Naive thymus-derived CD4-positive, alpha-beta T cell (primary cell): ENCODE measurements at regions not wholly inside any gene's neighbourhood (a gene's known extent, or its start where the extent isn't known, plus 50 kb on each side); places are given as distances from the start of the nearest gene placed in this dataset.
A peak's percentile ranks its signal among the peaks of the same experiment; 100 is the strongest.

Source experiments
- ATAC-seq: fragments of 150-1000 bp; cut with Tn5 transposase; 2 replicates; pipeline ENCODE4 v1.10.0; 2021; ENCODE audit warnings: mild to moderate bottlenecking, moderate library complexity
- CTCF ChIA-PET: fragments of 350-600 bp; sonication (Branson Sonifier 250); formaldehyde crosslinking; loops from one replicate; lab custom pipeline; 2021; ENCODE audit warnings: antibody characterized with exemption; lab: Charles Lee
- POLR2A ChIA-PET: fragments of 350-600 bp; sonication (Branson Sonifier 250); formaldehyde crosslinking; loops from one replicate; lab custom pipeline; 2021; ENCODE audit warnings: antibody characterized with exemption, inconsistent platforms; lab: Charles Lee
- DNase-seq, 9 donors: peaks; one replicate each; pipeline versions ENCODE4 v3.0.0 to v3.0.0-alpha.2; 2020 to 2022; ENCODE audit warnings: mixed read lengths in 1 of 9
- H3K27ac ChIP-seq: one replicate; pipeline ENCODE4 v1.7.0; 2013; ENCODE audit warnings: mild to moderate bottlenecking, low read depth, low read length, moderate library complexity
- H3K27me3 ChIP-seq, 2 donors: one replicate each; pipeline ENCODE4 v1.7.0; 2013; ENCODE audit warnings: low read length in 2 of 2, mild to moderate bottlenecking in 2 of 2, moderate library complexity in 2 of 2; ENCODE audit not compliant: control insufficient read depth in 2 of 2, insufficient read depth in 2 of 2
- H3K36me3 ChIP-seq, 3 experiments: 1 replicate in 2 of 3; 2 replicates in 1 of 3; pipeline ENCODE4 v1.7.0; 2013; ENCODE audit warnings: low read length in 3 of 3, mild to moderate bottlenecking in 3 of 3, moderate library complexity in 1 of 3; ENCODE audit not compliant: insufficient read depth in 3 of 3, control insufficient read depth in 2 of 3
- H3K4me1 ChIP-seq, 2 donors: one replicate each; pipeline ENCODE4 v1.7.0; 2013; ENCODE audit warnings: low read length in 2 of 2, mild to moderate bottlenecking in 2 of 2, moderate library complexity in 1 of 2; ENCODE audit not compliant: control insufficient read depth in 2 of 2, insufficient read depth in 2 of 2
- H3K4me3 ChIP-seq: 2 replicates; pipeline ENCODE4 v1.7.0; 2013; ENCODE audit warnings: mild to moderate bottlenecking, low read length
- H3K9me3 ChIP-seq, 3 experiments: 1 replicate in 2 of 3; 2 replicates in 1 of 3; pipeline ENCODE4 v1.7.0; 2013; ENCODE audit warnings: low read length in 3 of 3; ENCODE audit not compliant: control insufficient read depth in 2 of 3
- H3K27ac Mint-ChIP-seq, 9 donors: one replicate each; pipeline ENCODE4 v1.8.0; 2020 to 2022; ENCODE audit warnings: mixed read lengths in 9 of 9, mild to moderate bottlenecking in 8 of 9, moderate library complexity in 5 of 9, inconsistent platforms in 2 of 9
- H3K27me3 Mint-ChIP-seq, 5 donors: one replicate each; pipeline ENCODE4 v1.8.0; 2021 to 2022; ENCODE audit warnings: mixed read lengths in 5 of 5, mild to moderate bottlenecking in 1 of 5
- H3K36me3 Mint-ChIP-seq, 5 donors: one replicate each; pipeline ENCODE4 v1.8.0; 2020 to 2022; ENCODE audit warnings: mixed read lengths in 5 of 5, mild to moderate bottlenecking in 3 of 5, inconsistent platforms in 1 of 5
- H3K4me1 Mint-ChIP-seq, 7 donors: one replicate each; pipeline ENCODE4 v1.8.0; 2020 to 2022; ENCODE audit warnings: mixed read lengths in 7 of 7, mild to moderate bottlenecking in 3 of 7, inconsistent platforms in 1 of 7
- H3K4me3 Mint-ChIP-seq, 10 donors: one replicate each; pipeline ENCODE4 v1.8.0; 2020 to 2022; ENCODE audit warnings: mild to moderate bottlenecking in 10 of 10, mixed read lengths in 10 of 10, moderate library complexity in 6 of 10, inconsistent platforms in 2 of 10
- H3K9me3 Mint-ChIP-seq, 11 donors: one replicate each; pipeline ENCODE4 v1.8.0; 2020 to 2022; ENCODE audit warnings: mixed read lengths in 11 of 11, mild to moderate bottlenecking in 4 of 11, inconsistent platforms in 1 of 11, moderate library complexity in 1 of 11
- intact Hi-C, 2 donors: fragments of 100-400 bp; cut with micrococcal nuclease; formaldehyde crosslinking; loops; one replicate each; pipeline ENCODE4 v1.15.1; 2023

DNA sequence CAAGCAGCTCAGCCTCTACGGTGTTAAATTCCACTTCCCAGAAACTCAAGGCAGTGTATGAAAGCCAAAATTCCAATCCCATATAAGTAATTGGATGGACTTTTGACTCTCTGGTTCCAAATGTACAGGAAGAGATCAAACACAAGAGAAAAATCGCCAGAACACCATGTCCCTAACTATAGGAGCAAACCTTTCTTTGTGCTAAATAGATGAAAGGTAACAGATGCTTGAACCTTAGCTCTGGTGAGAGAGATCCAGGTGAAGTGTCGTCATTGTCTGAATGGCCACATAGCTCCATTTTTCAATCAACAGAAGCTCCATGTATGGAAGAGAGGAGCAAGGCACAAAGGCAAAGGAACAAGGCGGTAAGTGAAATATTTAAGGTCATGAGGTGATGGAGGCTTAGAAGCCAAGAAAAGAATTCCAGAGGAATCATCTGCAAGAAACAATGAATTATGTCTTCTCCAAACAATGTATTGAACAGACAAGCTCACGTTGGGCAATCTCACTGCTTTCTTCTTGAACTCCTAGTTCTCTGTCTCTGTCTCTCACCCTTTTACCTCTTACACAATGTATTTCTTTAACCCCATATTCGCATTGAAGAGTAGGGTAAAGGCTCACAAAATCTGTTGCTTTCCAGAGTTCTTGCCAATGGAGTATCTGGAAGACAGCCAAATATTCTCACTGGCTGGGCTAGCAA, 585.1 kb downstream of the GATA3 start:
- H3K27ac Mint-ChIP-seq = peak overlapping the region in 1 of 9 donors; percentile 26
- no peaks in the 10 kb centered on the region for H3K36me3 ChIP-seq
- ChIA-PET CTCF (no interaction called here), POLR2A (interaction anchor here (1.0 kb wide), 1 partner anchor 85 kb away, joined by 5 read pairs; no protein-coding TSS in a partner anchor)
- no peaks in the 10 kb centered on the region for H3K9me3 ChIP-seq
- H3K4me3 Mint-ChIP-seq = no peak overlapping the region
- ATAC-seq (no peak), DNase-seq (no peak)
- intact Hi-C loops = no loop called here
- no peak overlapping the region for H3K4me3 ChIP-seq
- H3K36me3 Mint-ChIP-seq = no peaks in the 10 kb centered on the region
- peaks cover 0 to 15% (median 10%) of the 10 kb centered on the region in 11 donors for H3K9me3 Mint-ChIP-seq
- no peak overlapping the region for H3K27ac ChIP-seq
- H3K27me3 Mint-ChIP-seq = peaks cover 0 to 10% (median 6%) of the 10 kb centered on the region in 5 donors
- no peaks in the 10 kb centered on the region for H3K27me3 ChIP-seq
- no peaks in the 10 kb centered on the region for H3K4me1 ChIP-seq
- peaks cover 0 to 2% (median 0%) of the 10 kb centered on the region in 7 donors for H3K4me1 Mint-ChIP-seq

DNA sequence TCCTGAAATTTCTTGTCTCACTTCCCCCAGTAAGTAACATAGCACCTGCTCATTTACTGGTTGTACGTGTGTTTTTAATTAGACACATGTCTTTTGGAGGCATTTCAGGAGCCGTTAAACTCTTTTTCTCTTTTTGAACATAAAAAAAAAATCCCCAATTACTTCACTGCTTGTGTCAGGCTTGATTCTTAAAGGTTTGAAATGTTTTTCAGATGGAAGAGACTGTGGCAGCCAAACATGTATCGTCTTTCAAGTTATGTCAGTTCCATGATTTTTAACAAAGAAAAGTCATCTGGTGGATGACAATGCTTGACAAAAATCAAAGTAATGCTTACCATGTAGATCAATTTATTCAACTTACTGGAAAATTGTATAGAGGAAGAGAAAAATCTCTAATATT, 585.8 kb downstream of the GATA3 start:
- no peaks in the 10 kb centered on the region for H3K27me3 ChIP-seq
- no peak overlapping the region for H3K27ac ChIP-seq
- DNase-seq (no peak), ATAC-seq (no peak)
- H3K36me3 ChIP-seq = no peaks in the 10 kb centered on the region
- peaks cover 0 to 15% (median 8%) of the 10 kb centered on the region in 11 donors for H3K9me3 Mint-ChIP-seq
- H3K27me3 Mint-ChIP-seq = peaks cover 0 to 6% (median 6%) of the 10 kb centered on the region in 5 donors
- CTCF ChIA-PET = no interaction called here
- no peak overlapping the region for H3K4me3 Mint-ChIP-seq
- H3K4me1 ChIP-seq = no peaks in the 10 kb centered on the region
- H3K4me1 Mint-ChIP-seq = peaks cover 0 to 2% (median 0%) of the 10 kb centered on the region in 7 donors
- POLR2A ChIA-PET = no interaction called here
- H3K36me3 Mint-ChIP-seq = no peaks in the 10 kb centered on the region
- H3K4me3 ChIP-seq = no peak overlapping the region
- no peak overlapping the region for H3K27ac Mint-ChIP-seq
- no peaks in the 10 kb centered on the region for H3K9me3 ChIP-seq
- intact Hi-C loops = no loop called here

DNA sequence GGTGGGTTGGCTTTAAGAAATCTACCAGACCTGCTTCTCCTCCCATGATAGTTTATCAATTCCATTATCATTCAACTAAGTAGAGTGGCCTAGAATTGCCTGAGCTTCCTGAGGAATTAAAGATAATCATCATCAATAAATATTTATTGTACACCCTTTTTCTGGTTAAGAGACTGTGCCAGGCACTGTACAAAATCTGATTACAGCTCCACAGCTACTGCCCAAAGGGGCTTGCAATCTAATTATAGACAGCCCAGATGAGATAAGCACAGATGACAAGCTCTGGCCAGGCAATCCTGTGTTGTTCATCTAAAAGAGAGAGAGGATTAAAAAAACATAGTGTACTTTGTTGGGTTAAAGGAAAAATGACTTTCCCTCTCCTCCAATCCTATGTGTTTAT, 586.4 kb downstream of the GATA3 start:
- Mint-ChIP-seq H3K27me3 (peaks cover 0 to 6% (median 4%) of the 10 kb centered on the region in 5 donors), H3K9me3 (peaks cover 0 to 15% (median 8%) of the 10 kb centered on the region in 11 donors), H3K27ac (no peak overlapping the region), H3K4me3 (no peak overlapping the region), H3K4me1 (peaks cover 0 to 2% (median 0%) of the 10 kb centered on the region in 7 donors), H3K36me3 (no peaks in the 10 kb centered on the region)
- CTCF ChIA-PET = no interaction called here
- ATAC-seq = no peak
- no peaks in the 10 kb centered on the region for H3K9me3 ChIP-seq
- no peak for DNase-seq
- H3K27ac ChIP-seq = no peak overlapping the region
- intact Hi-C loops = no loop called here
- H3K36me3 ChIP-seq = no peaks in the 10 kb centered on the region
- POLR2A ChIA-PET = no interaction called here
- H3K27me3 ChIP-seq = no peaks in the 10 kb centered on the region
- H3K4me1 ChIP-seq = no peaks in the 10 kb centered on the region
- H3K4me3 ChIP-seq = no peak overlapping the region

DNA sequence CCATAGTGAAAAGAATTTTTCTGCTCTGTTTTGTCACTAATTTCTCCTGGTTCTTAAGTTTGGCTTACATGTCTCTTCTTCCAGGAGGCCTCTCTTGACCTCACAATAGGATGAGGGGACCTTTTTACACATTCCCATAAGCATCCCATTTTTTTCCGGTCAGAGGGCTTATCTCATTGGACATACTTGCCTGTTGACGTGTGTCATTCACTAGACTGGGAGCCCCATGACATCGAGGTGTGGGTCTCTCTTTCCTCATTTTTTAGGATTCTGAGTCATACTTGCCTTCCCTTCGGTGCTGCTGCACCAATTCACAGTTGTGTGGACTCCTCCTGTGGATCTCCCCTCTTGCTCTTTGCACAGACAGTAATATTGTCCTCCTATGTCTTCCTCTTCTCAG, 601.8 kb downstream of the GATA3 start:
- CTCF ChIA-PET = no interaction called here

GRCh38 chr10:8659982-8660381, 605.5 kb downstream of the GATA3 start:
- H3K27ac Mint-ChIP-seq = no peak overlapping the region
- ChIA-PET POLR2A (no interaction called here), CTCF (no interaction called here)
- peaks cover 0 to 16% (median 4%) of the 10 kb centered on the region in 5 donors for H3K27me3 Mint-ChIP-seq
- DNase-seq (no peak), ATAC-seq (no peak)
- Histone ChIP-seq H3K27ac (no peak overlapping the region), H3K4me3 (no peak overlapping the region), H3K9me3 (no peaks in the 10 kb centered on the region), H3K4me1 (no peaks in the 10 kb centered on the region), H3K36me3 (no peaks in the 10 kb centered on the region), H3K27me3 (no peaks in the 10 kb centered on the region)
- H3K4me3 Mint-ChIP-seq = no peak overlapping the region
- peaks cover 0 to 3% (median 0%) of the 10 kb centered on the region in 11 donors for H3K9me3 Mint-ChIP-seq
- intact Hi-C loops = no loop called here
- no peaks in the 10 kb centered on the region for H3K36me3 Mint-ChIP-seq
- no peaks in the 10 kb centered on the region for H3K4me1 Mint-ChIP-seq

More for the DNA sequence above, 601.8 kb downstream of the GATA3 start:
- Mint-ChIP-seq H3K4me1 (no peaks in the 10 kb centered on the region), H3K27me3 (peaks cover 0 to 19% (median 4%) of the 10 kb centered on the region in 5 donors), H3K36me3 (no peaks in the 10 kb centered on the region), H3K9me3 (peaks cover 0 to 4% (median 0%) of the 10 kb centered on the region in 11 donors), H3K4me3 (no peak overlapping the region), H3K27ac (no peak overlapping the region)
- POLR2A ChIA-PET = no interaction called here
- no peaks in the 10 kb centered on the region for H3K27me3 ChIP-seq
- H3K4me1 ChIP-seq = no peaks in the 10 kb centered on the region
- H3K4me3 ChIP-seq = no peak overlapping the region
- no peak for ATAC-seq
- no peaks in the 10 kb centered on the region for H3K9me3 ChIP-seq
- intact Hi-C loops = no loop called here
- no peaks in the 10 kb centered on the region for H3K36me3 ChIP-seq
- no peak overlapping the region for H3K27ac ChIP-seq
- DNase-seq = no peak

GRCh38 chr10:8661886-8662285, 607.4 kb downstream of the GATA3 start:
- no peaks in the 10 kb centered on the region for H3K36me3 Mint-ChIP-seq
- DNase-seq (no peak), ATAC-seq (no peak)
- Histone ChIP-seq H3K9me3 (no peaks in the 10 kb centered on the region), H3K4me3 (no peak overlapping the region), H3K27me3 (no peaks in the 10 kb centered on the region), H3K36me3 (no peaks in the 10 kb centered on the region), H3K4me1 (no peaks in the 10 kb centered on the region), H3K27ac (no peak overlapping the region)
- no peaks in the 10 kb centered on the region for H3K4me1 Mint-ChIP-seq
- ChIA-PET POLR2A (no interaction called here), CTCF (no interaction called here)
- peaks cover 0 to 3% (median 0%) of the 10 kb centered on the region in 11 donors for H3K9me3 Mint-ChIP-seq
- intact Hi-C loops = no loop called here
- no peak overlapping the region for H3K27ac Mint-ChIP-seq
- peaks cover 0 to 12% (median 11%) of the 10 kb centered on the region in 5 donors for H3K27me3 Mint-ChIP-seq
- H3K4me3 Mint-ChIP-seq = no peak overlapping the region

- no peak overlapping the region for H3K27ac ChIP-seq
- intact Hi-C loops = no loop called here
- no peaks in the 10 kb centered on the region for H3K4me1 Mint-ChIP-seq
- H3K27ac Mint-ChIP-seq = no peak overlapping the region
- H3K4me3 ChIP-seq = no peak overlapping the region
- H3K4me3 Mint-ChIP-seq = no peak overlapping the region
- ATAC-seq = no peak
- no peak for DNase-seq
- ChIA-PET CTCF (no interaction called here), POLR2A (no interaction called here)
- no peaks in the 10 kb centered on the region for H3K36me3 Mint-ChIP-seq
- no peaks in the 10 kb centered on the region for H3K4me1 ChIP-seq
- peaks cover 0 to 6% (median 0%) of the 10 kb centered on the region in 11 donors for H3K9me3 Mint-ChIP-seq
- no peaks in the 10 kb centered on the region for H3K36me3 ChIP-seq
- H3K9me3 ChIP-seq = no peaks in the 10 kb centered on the region
- peaks cover 3 to 17% (median 9%) of the 10 kb centered on the region in 5 donors for H3K27me3 Mint-ChIP-seq
- H3K27me3 ChIP-seq = no peaks in the 10 kb centered on the region
Measured at GRCh38 chr10:8663131-8663530, 608.6 kb downstream of the GATA3 start.
